ENCODE measurements at regions not wholly inside any gene's neighbourhood (a gene's known extent, or its start where the extent isn't known, plus 50 kb on each side); places are given as distances from the start of the nearest gene placed in this dataset.

GRCh38 chr17:14803826-14804225 is 461.3 kb downstream of the PMP22 start:
- peaks cover 17% of the 10 kb centered on the region for H3K4me1 ChIP-seq
- no peak overlapping the region for H3K4me3 ChIP-seq
- no peak overlapping the region for H2AFZ ChIP-seq (replicated peaks)
- H3K9me3 Mint-ChIP-seq, result peaks cover 17% of the 10 kb centered on the region
- H3K36me3 Mint-ChIP-seq, result no peaks in the 10 kb centered on the region
- H3K27me3 Mint-ChIP-seq (ENCODE audit: insufficient read depth, low read depth), result peaks cover 5% of the 10 kb centered on the region
- H3K9me3 ChIP-seq (ENCODE audit: low read depth), result peaks cover 6% of the 10 kb centered on the region
- H3F3A ChIP-seq (ENCODE audit: low read depth), result no peaks in the 10 kb centered on the region
- H3K4me3 Mint-ChIP-seq, result no peak overlapping the region
- no peak for DNase-seq (ENCODE audit: low spot score)
- peak overlapping the region; percentile 54 for H3K27ac Mint-ChIP-seq
- H3K27me3 ChIP-seq, result no peaks in the 10 kb centered on the region
- no peak overlapping the region for H3K9ac ChIP-seq
- no peak overlapping the region for H3K4me2 ChIP-seq
- H4K20me1 ChIP-seq (ENCODE audit: low read depth), result no peaks in the 10 kb centered on the region
- H3K79me2 ChIP-seq (ENCODE audit: low read depth), result no peaks in the 10 kb centered on the region
- H3K36me3 ChIP-seq, result no peaks in the 10 kb centered on the region
- H3K27ac ChIP-seq, result no peak overlapping the region
- TF ChIP-seq EZH2phosphoT487 (IDR thresholded peaks at IDR 0.05), result no peak
- TF ChIP-seq, protein P1, sequence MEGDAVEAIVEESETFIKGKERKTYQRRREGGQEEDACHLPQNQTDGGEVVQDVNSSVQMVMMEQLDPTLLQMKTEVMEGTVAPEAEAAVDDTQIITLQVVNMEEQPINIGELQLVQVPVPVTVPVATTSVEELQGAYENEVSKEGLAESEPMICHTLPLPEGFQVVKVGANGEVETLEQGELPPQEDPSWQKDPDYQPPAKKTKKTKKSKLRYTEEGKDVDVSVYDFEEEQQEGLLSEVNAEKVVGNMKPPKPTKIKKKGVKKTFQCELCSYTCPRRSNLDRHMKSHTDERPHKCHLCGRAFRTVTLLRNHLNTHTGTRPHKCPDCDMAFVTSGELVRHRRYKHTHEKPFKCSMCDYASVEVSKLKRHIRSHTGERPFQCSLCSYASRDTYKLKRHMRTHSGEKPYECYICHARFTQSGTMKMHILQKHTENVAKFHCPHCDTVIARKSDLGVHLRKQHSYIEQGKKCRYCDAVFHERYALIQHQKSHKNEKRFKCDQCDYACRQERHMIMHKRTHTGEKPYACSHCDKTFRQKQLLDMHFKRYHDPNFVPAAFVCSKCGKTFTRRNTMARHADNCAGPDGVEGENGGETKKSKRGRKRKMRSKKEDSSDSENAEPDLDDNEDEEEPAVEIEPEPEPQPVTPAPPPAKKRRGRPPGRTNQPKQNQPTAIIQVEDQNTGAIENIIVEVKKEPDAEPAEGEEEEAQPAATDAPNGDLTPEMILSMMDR (IDR thresholded peaks at IDR 0.05), result no peak
- TF ChIP-seq EZH2 (IDR thresholded peaks at IDR 0.05), result no peak
- H3K4me1 Mint-ChIP-seq, result peaks cover 8% of the 10 kb centered on the region

- no peak overlapping the region for H3K27ac Mint-ChIP-seq
- H3K9me3 Mint-ChIP-seq, result peaks cover 5% of the 10 kb centered on the region
These were observed 467.3 kb downstream of the PMP22 start for GRCh38 chr17:14797801-14798200.

GRCh38 chr17:14797021-14797420 is 468.1 kb downstream of the PMP22 start:
- Histone ChIP-seq H3K9me3 (ENCODE audit: low read depth) (no peaks in the 10 kb centered on the region), H3K36me3 (no peaks in the 10 kb centered on the region), H3K79me2 (ENCODE audit: low read depth) (no peaks in the 10 kb centered on the region), H3F3A (ENCODE audit: low read depth) (no peaks in the 10 kb centered on the region), H3K4me1 (peaks cover 8% of the 10 kb centered on the region), H3K27ac (no peak overlapping the region), H3K4me2 (no peak overlapping the region), H2AFZ (replicated peaks) (peak overlapping the region; percentile 47), H3K4me3 (no peak overlapping the region), H3K9ac (no peak overlapping the region), H4K20me1 (ENCODE audit: low read depth) (no peaks in the 10 kb centered on the region), H3K27me3 (no peaks in the 10 kb centered on the region)
- peaks cover 4% of the 10 kb centered on the region for H3K4me1 Mint-ChIP-seq
- H3K4me3 Mint-ChIP-seq, result no peak overlapping the region
- TF ChIP-seq EZH2 (IDR thresholded peaks at IDR 0.05), result no peak
- no peaks in the 10 kb centered on the region for H3K36me3 Mint-ChIP-seq
- peaks cover 3% of the 10 kb centered on the region for H3K27me3 Mint-ChIP-seq (ENCODE audit: insufficient read depth, low read depth)
- no peak overlapping the region for H3K27ac Mint-ChIP-seq
- DNase-seq (ENCODE audit: low spot score), result no peak
- peaks cover 5% of the 10 kb centered on the region for H3K9me3 Mint-ChIP-seq

More at GRCh38 chr17:14797801-14798200, 467.3 kb downstream of the PMP22 start:
- no peaks in the 10 kb centered on the region for H3K36me3 Mint-ChIP-seq
- peaks cover 3% of the 10 kb centered on the region for H3K27me3 Mint-ChIP-seq (ENCODE audit: insufficient read depth, low read depth)
- Histone ChIP-seq H3K27me3 (no peaks in the 10 kb centered on the region), H3K9ac (no peak overlapping the region), H4K20me1 (ENCODE audit: low read depth) (no peaks in the 10 kb centered on the region), H3K4me2 (no peak overlapping the region), H3K79me2 (ENCODE audit: low read depth) (no peaks in the 10 kb centered on the region), H3K4me1 (peaks cover 8% of the 10 kb centered on the region), H3K27ac (no peak overlapping the region), H3K9me3 (ENCODE audit: low read depth) (no peaks in the 10 kb centered on the region), H3K36me3 (no peaks in the 10 kb centered on the region), H3F3A (ENCODE audit: low read depth) (no peaks in the 10 kb centered on the region), H3K4me3 (no peak overlapping the region), H2AFZ (replicated peaks) (no peak overlapping the region)
- TF ChIP-seq EZH2 (IDR thresholded peaks at IDR 0.05), result no peak
- TF ChIP-seq, protein P1 (IDR thresholded peaks at IDR 0.05), result no peak
- TF ChIP-seq EZH2phosphoT487 (IDR thresholded peaks at IDR 0.05), result no peak
- DNase-seq (ENCODE audit: low spot score), result no peak
- H3K4me1 Mint-ChIP-seq, result peaks cover 2% of the 10 kb centered on the region
- H3K4me3 Mint-ChIP-seq, result no peak overlapping the region

GRCh38 chr17:14794961-14795360 is 470.2 kb downstream of the PMP22 start:
- H3K9me3 ChIP-seq (ENCODE audit: low read depth), result no peaks in the 10 kb centered on the region
- TF ChIP-seq, protein P1 (IDR thresholded peaks at IDR 0.05), result no peak
- TF ChIP-seq EZH2 (IDR thresholded peaks at IDR 0.05) (no peak), EZH2phosphoT487 (IDR thresholded peaks at IDR 0.05) (no peak)
- H3K9me3 Mint-ChIP-seq, result peaks cover 5% of the 10 kb centered on the region
- no peak overlapping the region for H3K9ac ChIP-seq
- no peak for DNase-seq (ENCODE audit: low spot score)
- peak overlapping the region; percentile 23 for H3K27ac Mint-ChIP-seq
- H3K27ac ChIP-seq, result no peak overlapping the region
- H3K27me3 ChIP-seq, result no peaks in the 10 kb centered on the region
- no peak overlapping the region for H3K4me3 ChIP-seq
- peaks cover 3% of the 10 kb centered on the region for H3K27me3 Mint-ChIP-seq (ENCODE audit: insufficient read depth, low read depth)
- peaks cover 11% of the 10 kb centered on the region for H3K4me1 ChIP-seq
- no peak overlapping the region for H3K4me2 ChIP-seq
- H3K4me3 Mint-ChIP-seq, result no peak overlapping the region
- no peaks in the 10 kb centered on the region for H4K20me1 ChIP-seq (ENCODE audit: low read depth)
- no peak overlapping the region for H2AFZ ChIP-seq (replicated peaks)
- no peaks in the 10 kb centered on the region for H3K36me3 Mint-ChIP-seq
- H3K36me3 ChIP-seq, result no peaks in the 10 kb centered on the region
- H3K4me1 Mint-ChIP-seq, result peaks cover 22% of the 10 kb centered on the region
- H3K79me2 ChIP-seq (ENCODE audit: low read depth), result no peaks in the 10 kb centered on the region
- H3F3A ChIP-seq (ENCODE audit: low read depth), result no peaks in the 10 kb centered on the region
